IPS DF 19.7 (cell line): ENCODE measurements at regions not wholly inside any gene's neighbourhood (a gene's known extent, or its start where the extent isn't known, plus 50 kb on each side); places are given as distances from the start of the nearest gene placed in this dataset.

Experiments used
- DNase-seq: peaks from one replicate; pipeline ENCODE4 v3.0.0-alpha.2; 2013; ENCODE audit warnings: low read depth, low spot score

GRCh38 chr6:40268166-40268565 lies 319.0 kb downstream of the LRFN2 start:
- no peak for DNase-seq

DNA sequence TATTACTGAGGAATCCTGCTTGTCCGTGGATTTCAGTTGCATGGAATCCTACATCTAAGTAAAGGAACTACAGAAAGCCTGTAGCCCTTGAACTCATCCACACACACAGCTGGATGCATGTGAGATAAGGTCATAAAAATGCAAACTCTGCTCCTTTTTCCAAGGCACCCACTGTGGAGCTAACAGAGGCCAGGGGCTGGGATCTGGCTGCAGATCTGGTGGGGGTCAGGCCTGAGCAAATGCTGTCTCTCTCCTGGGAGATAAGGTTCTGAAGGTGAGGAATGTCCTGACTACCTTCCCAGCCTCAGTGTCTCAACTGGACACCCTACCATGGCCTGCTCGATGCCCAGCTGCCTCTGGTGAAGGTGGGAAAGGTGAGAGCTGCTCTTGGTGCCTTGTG lies 321.5 kb downstream of the LRFN2 start:
- no peak for DNase-seq

DNA sequence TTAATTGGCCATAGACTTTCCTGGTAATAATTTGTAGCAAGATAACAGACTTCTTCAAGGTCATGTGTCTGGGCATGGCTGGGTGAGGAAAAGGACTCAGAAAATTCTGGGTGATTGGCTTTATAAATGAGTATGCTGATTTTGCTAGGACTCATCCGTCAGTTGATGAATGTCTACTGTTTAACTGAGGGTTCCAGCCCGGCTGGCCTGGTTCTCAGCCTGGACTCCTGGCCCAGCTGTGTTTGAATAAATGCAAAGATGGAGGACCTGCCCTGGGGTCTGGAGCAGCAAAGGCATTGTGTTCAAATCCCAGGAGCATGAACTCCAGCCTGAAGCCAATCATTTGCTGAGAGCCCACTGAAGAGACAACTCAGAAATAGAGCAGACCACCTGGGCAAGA lies 323.2 kb downstream of the LRFN2 start:
- no peak for DNase-seq

DNA sequence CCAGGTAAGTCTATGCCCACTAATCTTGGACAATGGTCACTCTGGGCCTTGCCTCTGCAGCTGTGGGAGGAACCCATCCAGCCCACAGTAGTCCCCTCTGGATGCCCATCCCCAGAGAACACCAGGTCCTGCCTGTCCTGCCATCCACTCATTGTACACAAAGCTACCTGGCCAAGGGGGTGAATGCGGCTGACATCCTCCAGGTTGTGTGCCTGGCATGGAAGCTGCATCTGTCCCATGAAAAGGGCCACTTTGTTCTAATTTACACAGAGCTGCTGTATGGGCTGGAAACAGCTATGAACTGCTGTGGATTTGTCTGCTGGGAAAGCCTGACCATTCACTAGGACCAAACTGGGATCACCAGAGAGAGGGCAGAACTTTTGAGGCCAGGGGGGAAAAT lies 324.8 kb downstream of the LRFN2 start:
- DNase-seq, result no peak

- DNase-seq, result no peak
Observed at GRCh38 chr6:40258531-40258930, 324.3 kb upstream of the MOCS1 start.

- DNase-seq, result no peak
Observed at GRCh38 chr6:40256831-40257230, 322.6 kb upstream of the MOCS1 start.

DNA sequence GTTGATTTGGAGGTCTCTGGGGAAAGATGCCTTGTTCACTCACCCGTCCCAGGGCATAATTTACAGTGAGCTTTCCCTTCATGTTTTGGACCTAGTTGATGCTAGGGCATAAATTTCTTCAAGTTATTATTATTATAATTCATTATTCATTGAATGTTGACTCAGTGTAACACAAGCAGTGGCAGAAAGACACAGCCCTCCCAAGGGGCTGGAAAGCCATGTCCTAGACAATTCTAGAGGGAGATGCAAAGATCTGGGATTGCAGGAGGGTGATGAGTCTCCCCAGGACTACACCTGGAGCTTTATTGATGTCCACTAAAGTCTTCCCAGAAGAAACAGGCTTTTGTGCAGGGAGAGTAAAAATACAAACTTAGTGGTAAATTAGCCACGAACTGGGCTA lies 322.0 kb upstream of the MOCS1 start:
- no peak for DNase-seq

DNA sequence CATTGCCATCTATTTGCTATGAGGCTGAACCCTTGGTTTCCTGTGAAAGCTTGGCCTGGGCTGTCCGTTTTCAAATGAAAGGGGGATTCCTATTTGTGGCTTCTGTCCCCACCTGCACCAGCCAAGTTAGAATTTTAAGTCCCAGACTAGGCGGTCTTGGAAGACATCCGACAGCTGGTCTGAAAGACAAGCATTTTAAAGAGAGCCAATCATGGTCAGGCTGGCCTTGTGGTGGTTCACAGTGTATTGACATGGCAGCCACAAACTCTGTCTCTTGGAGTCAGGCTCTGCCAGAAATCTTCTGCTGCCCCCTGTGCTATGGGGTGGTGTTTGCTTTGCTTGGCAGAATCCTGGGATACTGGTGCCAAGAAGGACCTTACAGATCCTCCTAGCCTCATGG lies 319.2 kb upstream of the MOCS1 start:
- DNase-seq, result no peak

- no peak for DNase-seq
Observed at GRCh38 chr6:40252531-40253258, 318.4 kb upstream of the MOCS1 start.

DNA sequence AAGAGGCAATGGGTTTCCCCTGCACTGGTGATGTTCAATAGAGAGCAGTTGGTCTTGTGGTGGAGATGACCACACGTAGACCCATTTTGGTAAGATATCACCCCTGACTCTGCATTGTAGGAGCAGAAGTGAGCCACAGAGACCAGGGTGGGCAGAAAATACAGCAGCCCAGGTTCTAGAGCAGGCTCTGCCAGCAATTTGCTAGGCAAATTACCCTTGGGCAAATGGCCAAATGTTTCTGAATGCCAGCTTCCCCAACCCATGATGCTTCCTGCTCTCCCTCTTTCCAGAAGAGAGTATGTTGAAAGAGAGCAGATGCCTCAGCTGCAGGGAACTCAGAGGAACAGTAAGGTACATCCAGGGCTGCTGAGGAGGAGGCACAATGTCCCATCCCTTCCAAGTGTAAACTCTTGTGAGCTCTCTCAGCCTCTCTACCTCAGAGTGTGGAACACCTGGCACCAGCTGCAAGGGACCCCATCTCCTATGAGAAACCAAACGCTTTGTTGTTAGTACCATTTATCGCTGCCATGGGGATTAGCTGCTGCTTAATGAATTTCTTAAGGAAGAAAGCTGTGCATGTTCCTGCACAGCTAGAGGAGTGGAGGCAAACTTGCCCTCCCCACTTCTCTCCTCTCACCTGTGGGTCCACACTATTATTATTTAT lies 317.5 kb upstream of the MOCS1 start:
- DNase-seq, result no peak

GRCh38 chr6:40249935-40250334 lies 315.7 kb upstream of the MOCS1 start:
- DNase-seq, result no peak

DNA sequence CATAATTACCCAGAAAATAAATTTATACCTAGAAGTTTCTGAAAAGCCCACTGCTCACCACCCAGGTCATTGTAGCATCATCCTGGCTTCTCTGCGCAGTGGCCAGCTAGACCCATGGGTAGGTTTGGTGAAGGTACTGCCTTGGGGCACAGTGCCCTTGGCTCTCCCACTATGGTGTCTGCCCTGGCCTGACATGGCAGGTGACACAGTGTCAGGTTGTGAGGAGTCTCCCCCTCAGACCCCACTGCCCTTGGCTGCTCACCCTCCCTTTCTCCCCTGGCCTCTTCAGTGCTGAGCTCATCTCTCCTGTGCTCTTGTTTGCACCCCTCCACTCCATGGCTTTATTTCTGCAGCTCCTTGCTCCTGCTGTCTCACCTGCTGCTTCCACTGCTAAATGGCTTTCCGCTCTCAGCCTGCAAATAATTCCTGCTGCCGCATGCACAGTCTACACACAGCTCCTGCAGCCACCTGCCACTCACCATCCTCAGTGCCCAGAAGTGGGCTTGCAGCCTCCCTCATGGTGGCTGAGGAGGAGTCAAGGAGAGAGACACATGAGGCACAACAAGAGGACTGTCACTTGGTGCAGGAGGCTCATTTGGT lies 313.4 kb upstream of the MOCS1 start:
- DNase-seq, result no peak

DNA sequence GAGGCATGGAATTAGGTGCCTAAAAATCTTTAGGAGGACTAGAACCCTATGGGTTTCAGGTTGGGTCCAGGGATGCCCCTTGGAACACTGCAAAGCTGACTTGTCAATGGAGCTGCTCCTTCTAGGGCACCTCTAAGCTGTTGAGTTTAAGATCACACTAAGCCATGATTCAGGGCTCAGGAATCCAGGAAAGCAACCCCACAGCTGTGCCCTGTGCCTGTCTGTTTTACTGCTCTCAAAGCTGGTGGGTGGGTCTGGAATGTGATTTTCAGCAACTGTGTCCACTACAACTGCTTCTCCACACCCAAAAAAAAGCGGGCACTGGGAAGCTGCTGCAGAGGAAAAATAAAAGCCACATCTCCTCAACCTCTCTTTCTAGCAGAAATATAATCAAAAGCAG lies 310.4 kb upstream of the MOCS1 start:
- DNase-seq, result no peak

DNA sequence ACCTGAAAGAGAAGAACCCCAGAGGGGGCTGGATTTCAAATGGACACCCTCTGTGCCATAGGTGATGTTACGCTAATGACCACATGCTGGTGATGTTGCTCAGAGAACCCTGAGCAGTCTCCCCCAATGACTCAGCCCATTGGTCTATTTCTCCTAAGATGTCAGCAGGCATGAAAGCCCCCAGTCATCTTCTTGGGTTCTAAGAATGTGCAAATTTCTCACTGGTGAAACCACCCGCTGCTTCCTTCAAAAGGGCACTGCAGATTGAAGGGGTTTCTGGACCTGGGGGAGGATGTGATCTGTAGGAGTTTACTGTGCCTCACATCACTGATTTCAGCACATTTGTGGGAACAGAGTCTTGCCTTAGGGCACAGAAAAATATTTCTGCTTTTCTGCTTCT lies 298.4 kb upstream of the MOCS1 start:
- no peak for DNase-seq

GRCh38 chr6:40227735-40228134 lies 293.5 kb upstream of the MOCS1 start:
- DNase-seq, result no peak

GRCh38 chr6:40222354-40222753 lies 288.1 kb upstream of the MOCS1 start:
- no peak for DNase-seq

DNA sequence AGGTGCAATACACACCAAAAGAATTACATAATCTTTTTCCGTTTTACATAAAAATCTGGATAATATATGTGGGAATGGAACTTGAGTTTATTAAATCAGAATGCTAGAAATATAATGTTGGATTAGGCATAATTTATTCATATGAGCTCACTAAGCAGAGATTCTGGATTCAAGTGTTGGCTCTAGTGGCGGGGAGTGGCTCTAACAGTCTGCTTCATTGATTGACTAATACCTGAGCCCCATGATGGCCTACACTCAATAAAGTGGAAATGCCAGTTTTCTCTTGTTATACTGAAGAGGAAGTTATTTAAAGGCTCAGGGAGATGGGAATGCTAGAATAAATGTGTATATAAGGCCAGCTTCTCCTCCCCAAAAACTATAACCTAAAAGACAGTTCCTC lies 285.5 kb upstream of the MOCS1 start:
- no peak for DNase-seq

DNA sequence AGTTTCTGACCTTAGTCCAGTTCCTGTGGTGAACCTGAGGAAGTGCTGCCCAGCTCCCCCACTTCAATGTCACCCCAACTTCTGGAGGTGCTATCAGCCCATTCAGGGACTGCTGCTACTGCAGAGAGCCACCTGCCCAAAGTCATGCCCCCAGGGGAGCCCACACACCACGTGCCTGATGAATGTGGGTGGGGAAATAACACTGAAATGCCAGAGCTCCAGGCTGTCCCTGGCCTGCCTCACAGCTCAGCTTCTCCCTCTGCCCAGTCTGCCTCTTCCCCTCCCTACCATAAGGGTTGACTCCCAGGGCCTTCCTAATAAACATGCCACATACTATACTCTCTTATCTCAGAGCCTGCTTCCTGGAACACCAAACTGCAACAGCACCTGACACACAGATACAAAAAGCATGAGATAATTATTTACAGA lies 276.4 kb upstream of the MOCS1 start:
- DNase-seq, result no peak

GRCh38 chr6:40205801-40206200 lies 271.5 kb upstream of the MOCS1 start:
- DNase-seq, result no peak

DNA sequence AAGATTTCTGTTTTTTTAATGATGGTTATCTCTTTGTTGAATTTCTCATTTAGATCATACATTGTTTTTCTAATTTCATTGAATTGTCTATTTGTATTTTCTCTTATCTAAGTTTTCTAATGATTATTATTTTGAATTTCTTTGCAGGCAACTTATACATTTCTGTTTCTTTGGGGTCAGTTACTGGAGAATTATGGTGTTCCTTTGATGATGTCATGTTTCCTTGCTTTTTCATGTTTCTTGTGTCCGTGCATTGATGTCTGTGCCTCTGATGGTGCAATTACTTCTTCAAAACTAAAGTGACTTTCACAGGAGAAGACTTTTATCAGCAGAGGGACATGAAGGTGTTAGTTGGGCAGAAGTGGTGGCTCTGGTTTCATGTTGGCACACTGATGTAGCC lies 270.7 kb upstream of the MOCS1 start:
- DNase-seq, result no peak

GRCh38 chr6:40197371-40197770 lies 263.1 kb upstream of the MOCS1 start:
- no peak for DNase-seq

- no peak for DNase-seq
Observed at GRCh38 chr6:40196135-40196518, 261.9 kb upstream of the MOCS1 start.

GRCh38 chr6:40195428-40196134 lies 261.3 kb upstream of the MOCS1 start:
- no peak for DNase-seq
